IMR-90 (cell line): ENCODE measurements at regions not wholly inside any gene's neighbourhood (a gene's known extent, or its start where the extent isn't known, plus 50 kb on each side); places are given as distances from the start of the nearest gene placed in this dataset.

Experiments
- ATAC-seq: fragments of 200-7000 bp; cut with Tn5 transposase; 2 replicates; pipeline ENCODE4 v1.9.1; 2020; ENCODE audit warnings: low read depth, mild to moderate bottlenecking, moderate library complexity
- BruUV-seq: library from RNA; stranded (reverse); fragments of 400-500 nt; replicated peaks from 2 replicates; lab custom pipeline; 2021; lab: Mats Ljungman, UMichigan
- CTCF ChIA-PET: fragments of 300-600 bp; formaldehyde crosslinking; extraction: SDS; loops from one replicate; lab custom pipeline; 2021; ENCODE audit warnings: antibody characterized with exemption; lab: Yijun Ruan, JAX
- POLR2A ChIA-PET: fragments of 300-600 bp; sonication (Branson Sonifier 250); formaldehyde crosslinking; loops from one replicate; lab custom pipeline; 2022; ENCODE audit warnings: antibody characterized with exemption; ENCODE audit not compliant: unreplicated experiment; lab: Charles Lee
- DNase-seq: peaks from one replicate; pipeline ENCODE4 v3.0.0; 2013
- H2AFZ ChIP-seq: replicated peaks from 2 replicates; pipeline ENCODE3; 2013; ENCODE audit warnings: low read length, mild to moderate bottlenecking; ENCODE audit not compliant: poor library complexity
- H2AK5ac ChIP-seq: 2 replicates; pipeline ENCODE4 v1.6.1; 2013; ENCODE audit warnings: low read depth, low read length, inconsistent platforms
- H2AK9ac ChIP-seq: replicated peaks from 2 replicates; pipeline ENCODE3; 2013; ENCODE audit warnings: mild to moderate bottlenecking, low read depth, low read length, moderate library complexity; ENCODE audit not compliant: poor library complexity
- H2BK120ac ChIP-seq: 2 replicates; pipeline ENCODE4 v1.6.1; 2013; ENCODE audit warnings: low read depth, low read length, inconsistent platforms
- H2BK15ac ChIP-seq: 3 replicates; pipeline ENCODE4 v1.6.1; 2013; ENCODE audit warnings: low read depth, low read length, inconsistent platforms
- H2BK20ac ChIP-seq: 2 replicates; pipeline ENCODE4 v1.6.1; 2013; ENCODE audit warnings: low read depth, mild to moderate bottlenecking, inconsistent platforms, low read length, moderate library complexity
- H2BK5ac ChIP-seq: 2 replicates; pipeline ENCODE4 v1.6.1; 2013; ENCODE audit warnings: mild to moderate bottlenecking, low read depth, low read length, inconsistent platforms; ENCODE audit not compliant: poor library complexity, severe bottlenecking
- H3K14ac ChIP-seq: replicated peaks from 2 replicates; pipeline ENCODE4 v1.6.1; 2013; ENCODE audit warnings: low read depth, low read length, inconsistent platforms
- H3K18ac ChIP-seq: 2 replicates; pipeline ENCODE4 v1.6.1; 2013; ENCODE audit warnings: low read depth, low read length, control low read depth
- H3K23ac ChIP-seq: 2 replicates; pipeline ENCODE4 v1.6.1; 2013; ENCODE audit warnings: low read depth, low read length, inconsistent platforms
- H3K27ac ChIP-seq: 2 replicates; pipeline ENCODE4 v1.5.1; 2013; ENCODE audit warnings: mild to moderate bottlenecking, control low read depth, low read length; ENCODE audit not compliant: insufficient read depth
- H3K27me3 ChIP-seq: 2 replicates; pipeline ENCODE4 v1.6.1; 2013; ENCODE audit warnings: low read length; ENCODE audit not compliant: control insufficient read depth, insufficient read depth
- H3K36me3 ChIP-seq: 2 replicates; pipeline ENCODE4 v1.6.1; 2013; ENCODE audit warnings: low read length, mixed read lengths; ENCODE audit not compliant: control insufficient read depth, insufficient read depth
- H3K4ac ChIP-seq: 2 replicates; pipeline ENCODE4 v1.6.1; 2013; ENCODE audit warnings: low read depth, low read length, inconsistent platforms
- H3K4me1 ChIP-seq: 2 replicates; pipeline ENCODE4 v1.6.1; 2013; ENCODE audit warnings: low read length, mixed read lengths; ENCODE audit not compliant: control insufficient read depth, insufficient read depth
- H3K4me2 ChIP-seq: 2 replicates; pipeline ENCODE4 v1.6.1; 2013; ENCODE audit warnings: low read depth, mild to moderate bottlenecking, control low read depth, low read length, moderate library complexity
- H3K4me3 ChIP-seq: 2 replicates; pipeline ENCODE4 v1.5.1; 2013; ENCODE audit warnings: low read depth, mild to moderate bottlenecking, control low read depth, low read length, moderate library complexity; ENCODE audit not compliant: insufficient read depth
- H3K56ac ChIP-seq: 2 replicates; pipeline ENCODE4 v1.6.1; 2013; ENCODE audit warnings: low read length, inconsistent platforms; ENCODE audit not compliant: insufficient read depth; ENCODE audit errors: extremely low read depth
- H3K79me1 ChIP-seq, 2 experiments: 2 replicates each; pipeline ENCODE4 v1.6.1; 2013; ENCODE audit warnings: low read length in 2 of 2, inconsistent platforms in 1 of 2, low read depth in 1 of 2
- H3K9ac ChIP-seq: 2 replicates; pipeline ENCODE4 v1.6.1; 2013; ENCODE audit warnings: low read depth, low read length, control low read depth
- H3K9me1 ChIP-seq: 2 replicates; pipeline ENCODE4 v1.6.1; 2013; ENCODE audit warnings: low read length, inconsistent platforms; ENCODE audit not compliant: insufficient read depth
- H3K9me3 ChIP-seq: 2 replicates; pipeline ENCODE4 v1.6.1; 2013; ENCODE audit warnings: low read length; ENCODE audit not compliant: control insufficient read depth, insufficient read depth
- H4K20me1 ChIP-seq: 2 replicates; pipeline ENCODE4 v1.6.1; 2013; ENCODE audit warnings: low read length, inconsistent platforms; ENCODE audit not compliant: insufficient read depth
- H4K5ac ChIP-seq: 2 replicates; pipeline ENCODE4 v1.6.1; 2013; ENCODE audit warnings: mild to moderate bottlenecking, low read depth, low read length, control low read depth
- H4K8ac ChIP-seq, 2 experiments: 2 replicates each; pipeline ENCODE4 v1.6.1; 2013; ENCODE audit warnings: low read depth in 2 of 2, low read length in 2 of 2, control low read depth in 1 of 2, inconsistent platforms in 1 of 2
- H4K91ac ChIP-seq: 2 replicates; pipeline ENCODE4 v1.6.1; 2013; ENCODE audit warnings: low read depth, low read length, inconsistent platforms; ENCODE audit not compliant: insufficient read depth
- BHLHE40 ChIP-seq: fragments of 150-350 bp; IDR thresholded peaks from 2 replicates; pipeline ENCODE4 v1.6.1; 2016; ENCODE audit warnings: mild to moderate bottlenecking, low read depth, low read length
- ELK1 ChIP-seq: fragments of 150-350 bp; IDR thresholded peaks from 2 replicates; pipeline ENCODE4 v1.6.1; 2016; ENCODE audit warnings: low read depth, mild to moderate bottlenecking, low read length, moderate library complexity, borderline replicate concordance
- MAZ ChIP-seq: IDR thresholded peaks from 2 replicates; pipeline ENCODE4 v1.6.1; 2012; ENCODE audit warnings: low read depth, mild to moderate bottlenecking, low read length, improper control_type of control experiment, moderate library complexity, borderline replicate concordance
- NFE2L2 ChIP-seq: fragments of 150-350 bp; IDR thresholded peaks from 2 replicates; pipeline ENCODE4 v1.6.1; 2016; ENCODE audit warnings: low read depth, mild to moderate bottlenecking, low read length
- RCOR1 ChIP-seq: IDR thresholded peaks from 2 replicates; pipeline ENCODE4 v1.6.1; 2012; ENCODE audit warnings: mild to moderate bottlenecking, low read length, improper control_type of control experiment; ENCODE audit not compliant: insufficient replicate concordance
- RFX5 ChIP-seq: IDR thresholded peaks from 2 replicates; pipeline ENCODE4 v1.8.0; 2012; ENCODE audit warnings: low read depth, mild to moderate bottlenecking, low read length, moderate library complexity
- WGBS, 2 experiments: methylation state at CpG; one replicate each; pipeline versions ENCODE4 v1.1.5 to v1.1.7; 2013; ENCODE audit warnings: missing lambda C conversion rate in 2 of 2; ENCODE audit not compliant: insufficient read length in 1 of 2; ENCODE audit errors: extremely low coverage in 2 of 2; 5-methylcytosine and 5-hydroxymethylcytosine counted together
- dilution Hi-C: fragments of 300-500 bp; cut with HindIII; formaldehyde crosslinking; loops from one replicate; pipeline ENCODE4 v1.14.3; 2018; ENCODE audit warnings: low sequenced_read_pairs; ENCODE audit not compliant: unreplicated experiment
- in situ Hi-C: fragments of 300-500 bp; cut with MboI; formaldehyde crosslinking; loops from 3 replicates; pipeline ENCODE4 v1.14.3; 2019; ENCODE audit warnings: low sequenced_read_pairs, inconsistent platforms, mixed read lengths
- intact Hi-C: fragments of 100-400 bp; cut with micrococcal nuclease; formaldehyde crosslinking; loops from 2 replicates; pipeline ENCODE4 v1.10.0; 2022

GRCh38 chr17:69936996-69937395, 138.0 kb upstream of the KCNJ16 start:
- Histone ChIP-seq H3K9me3 (no peaks in the 10 kb centered on the region; the same call in 1 of the 2 replicates), H2BK20ac (no peak overlapping the region), H3K56ac (no peak overlapping the region), H3K27ac (no peak overlapping the region), H3K4me2 (no peak overlapping the region), H3K36me3 (no peaks in the 10 kb centered on the region), H4K8ac (no peak overlapping the region), H3K9ac (no peak overlapping the region), H3K79me1 (no peaks in the 10 kb centered on the region), H4K5ac (no peak overlapping the region), H2AK9ac (no peak overlapping the region), H2BK15ac (no peak overlapping the region), H3K4me3 (no peak overlapping the region), H3K9me1 (no peaks in the 10 kb centered on the region), H4K91ac (no peak overlapping the region), H2BK120ac (no peak overlapping the region), H3K4ac (no peak overlapping the region), H3K4me1 (no peaks in the 10 kb centered on the region), H3K27me3 (no peaks in the 10 kb centered on the region), H3K14ac (no peak overlapping the region), H2AK5ac (no peak overlapping the region), H2AFZ (no peak overlapping the region), H4K20me1 (no peaks in the 10 kb centered on the region), H2BK5ac (no peak overlapping the region), H3K23ac (no peak overlapping the region), H3K18ac (no peak overlapping the region)
- intact Hi-C loops, result no loop called here
- ATAC-seq (no peak), DNase-seq (no peak)
- dilution Hi-C loops, result no loop called here
- TF ChIP-seq NFE2L2 (no peak), RCOR1 (no peak), MAZ (no peak), RFX5 (no peak), BHLHE40 (no peak), ELK1 (no peak)
- no CpG with 5 or more reads among the region's 3 CpGs for WGBS, 2 experiments
- BruUV-seq, result no TSS peak
- in situ Hi-C loops, result no loop called here
- POLR2A ChIA-PET, result no interaction called here
- CTCF ChIA-PET, result no interaction called here
